PC-3 (cell line): ENCODE measurements at regions not wholly inside any gene's neighbourhood (a gene's known extent, or its start where the extent isn't known, plus 50 kb on each side); places are given as distances from the start of the nearest gene placed in this dataset.

ENCODE experiments used
- CTCF ChIP-seq: fragments of 300-600 bp; sonication (generic); conservative IDR thresholded peaks from 2 replicates; pipeline ENCODE4 v1.5.1; 2017; ENCODE audit warnings: antibody characterized with exemption, low read depth, mild to moderate bottlenecking, low read length
- EZH2 ChIP-seq: fragments of 300-600 bp; sonication (generic); IDR thresholded peaks from one replicate; pipeline ENCODE4 v1.6.1; 2017; ENCODE audit warnings: antibody characterized with exemption, mild to moderate bottlenecking, low read length; ENCODE audit not compliant: unreplicated experiment
- EZH2phosphoT487 ChIP-seq: fragments of 300-600 bp; sonication (generic); IDR thresholded peaks from 2 replicates; pipeline ENCODE4 v1.6.1; 2018; ENCODE audit warnings: mild to moderate bottlenecking, antibody characterized with exemption, low read length, borderline replicate concordance

GRCh38 chr10:125375210-125375609 lies 214.8 kb upstream of the CTBP2 start:
- TF ChIP-seq EZH2 = no peak
- peak; percentile 27; the same call in 1 of the 2 replicates for TF ChIP-seq CTCF
- TF ChIP-seq EZH2phosphoT487 = no peak
